NB4 (cell line): ENCODE measurements at regions not wholly inside any gene's neighbourhood (a gene's known extent, or its start where the extent isn't known, plus 50 kb on each side); places are given as distances from the start of the nearest gene placed in this dataset.

Experiments
- CTCF ChIP-seq: IDR thresholded peaks from one replicate; pipeline ENCODE4 v1.5.1; 2012; ENCODE audit warnings: low read depth, low read length
- MAX ChIP-seq: IDR thresholded peaks from 2 replicates; pipeline ENCODE4 v1.6.1; 2011; ENCODE audit warnings: low read depth, low read length
- MYC ChIP-seq: IDR thresholded peaks from 2 replicates; pipeline ENCODE4 v1.6.1; 2011; ENCODE audit warnings: low read depth, low read length
- POLR2A ChIP-seq: IDR thresholded peaks from 2 replicates; pipeline ENCODE4 v1.6.1; 2011; ENCODE audit warnings: mild to moderate bottlenecking; ENCODE audit not compliant: insufficient read length; ENCODE audit errors: extremely low read depth

- no peak for TF ChIP-seq CTCF
- no peak for TF ChIP-seq POLR2A
- TF ChIP-seq MAX: no peak
- no peak for TF ChIP-seq MYC
Observed at GRCh38 chr11:90656171-90656570, 433.3 kb upstream of the CHORDC1 start.
